CD4-positive, alpha-beta T cell treated with Interleukin-17A for 4 hours (primary cell): ENCODE measurements at regions not wholly inside any gene's neighbourhood (a gene's known extent, or its start where the extent isn't known, plus 50 kb on each side); places are given as distances from the start of the nearest gene placed in this dataset.
"Not testable (repeated sequence)": the region's sequence is repeated elsewhere in the genome, so short reads cannot be mapped to it uniquely, and the experiment has no call there.

Experiments
- DNase-seq: peaks from one replicate; pipeline ENCODE4 v3.0.0-alpha.2; 2020; ENCODE audit warnings: mixed read lengths

DNA sequence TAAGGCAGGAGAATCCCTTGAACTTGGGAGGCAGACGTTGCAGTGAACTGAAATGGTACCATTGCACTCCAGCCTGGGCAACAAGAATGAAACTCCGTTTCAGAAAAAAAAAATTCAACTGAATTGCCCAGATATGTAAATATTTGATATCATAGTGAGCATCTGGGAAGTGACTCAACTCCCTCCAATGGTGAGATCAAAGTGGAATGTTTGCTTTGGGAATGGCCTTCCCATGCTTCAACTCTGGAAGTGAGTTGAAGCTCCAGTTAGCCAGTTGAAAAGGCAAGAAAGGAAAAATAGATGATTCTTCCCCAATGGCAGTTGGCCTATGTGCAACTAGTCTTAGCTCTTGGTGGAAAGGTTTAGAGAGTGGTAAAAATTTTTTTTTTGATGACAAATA lies 131.6 kb upstream of the CMC1 start:
- no peak for DNase-seq

DNA sequence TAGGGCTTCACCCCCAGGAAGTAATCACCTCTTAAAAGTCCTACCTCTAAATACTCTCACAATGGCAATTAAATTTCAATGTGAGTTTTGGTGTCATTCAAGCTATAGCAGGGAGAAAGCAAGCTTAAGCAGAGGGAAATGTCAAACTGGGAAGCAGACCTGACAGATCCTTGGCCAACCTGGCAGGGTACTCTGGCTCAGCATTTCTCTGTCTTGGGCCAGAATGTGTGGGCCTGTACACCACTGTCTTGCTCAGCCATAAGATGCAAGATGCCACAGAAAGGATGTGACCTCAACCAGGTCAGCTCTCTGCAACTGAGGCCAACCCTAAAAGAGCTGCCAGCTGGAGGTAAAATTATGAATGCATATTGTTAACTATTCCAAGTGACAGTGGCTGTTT lies 130.6 kb upstream of the CMC1 start:
- no peak for DNase-seq

DNA sequence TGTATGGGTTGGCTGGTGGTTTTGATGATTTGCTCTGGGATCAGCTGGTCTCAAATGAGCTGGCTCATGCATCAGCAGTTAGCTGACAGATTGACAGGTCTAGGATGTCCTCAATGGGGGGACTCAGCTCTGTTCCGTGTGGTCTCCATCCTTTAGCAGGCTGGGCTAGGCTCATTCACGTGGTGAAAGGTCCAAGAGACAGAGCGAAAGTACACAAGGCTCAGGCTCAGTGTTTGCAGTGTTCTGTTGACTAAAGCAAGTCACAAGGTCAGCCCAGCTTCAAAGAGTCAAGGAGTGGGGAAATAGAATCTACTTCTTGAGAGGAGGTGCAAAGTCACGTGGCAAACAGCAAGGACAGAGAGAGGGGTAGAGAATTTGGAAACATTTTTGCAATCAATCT lies 126.5 kb upstream of the CMC1 start:
- DNase-seq, result no peak

DNA sequence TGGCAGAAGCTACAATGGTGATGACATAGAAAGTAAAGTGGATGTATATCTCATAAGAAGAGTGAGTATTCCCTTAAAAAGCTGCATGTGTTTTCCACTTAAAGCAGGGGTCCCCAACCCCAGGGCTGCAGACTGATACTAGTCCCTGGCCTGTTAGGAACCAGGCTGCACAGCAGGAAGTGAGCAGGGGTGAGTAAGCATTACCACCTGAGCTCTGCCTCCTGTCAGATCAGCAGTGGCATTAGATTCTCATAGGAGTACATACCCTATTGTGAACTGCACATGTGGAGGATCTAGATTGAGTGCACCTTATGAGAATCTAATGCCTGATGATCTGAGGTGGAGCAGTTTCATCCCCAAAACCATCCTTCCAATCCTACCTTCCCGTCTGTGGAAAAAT lies 126.1 kb upstream of the CMC1 start:
- DNase-seq, result no peak

DNA sequence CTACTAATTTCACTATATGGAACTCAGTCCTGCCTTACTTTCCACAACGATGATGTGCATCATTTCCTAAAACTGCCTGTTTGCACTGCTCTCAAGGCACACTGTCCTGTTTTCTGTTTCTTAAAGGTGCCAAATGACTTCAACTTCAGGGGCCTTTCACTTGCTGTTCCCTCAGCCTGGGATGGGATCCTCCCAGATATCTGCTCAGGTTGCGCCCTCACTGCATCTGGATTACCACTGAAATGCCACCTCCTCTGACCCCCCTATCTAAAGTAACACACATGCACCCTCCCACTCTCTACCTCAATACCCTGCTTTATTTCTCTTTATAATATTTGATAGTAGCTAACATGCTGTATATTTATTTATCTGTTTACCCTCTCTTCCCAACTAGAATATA lies 123.8 kb upstream of the CMC1 start:
- DNase-seq, result no peak

DNA sequence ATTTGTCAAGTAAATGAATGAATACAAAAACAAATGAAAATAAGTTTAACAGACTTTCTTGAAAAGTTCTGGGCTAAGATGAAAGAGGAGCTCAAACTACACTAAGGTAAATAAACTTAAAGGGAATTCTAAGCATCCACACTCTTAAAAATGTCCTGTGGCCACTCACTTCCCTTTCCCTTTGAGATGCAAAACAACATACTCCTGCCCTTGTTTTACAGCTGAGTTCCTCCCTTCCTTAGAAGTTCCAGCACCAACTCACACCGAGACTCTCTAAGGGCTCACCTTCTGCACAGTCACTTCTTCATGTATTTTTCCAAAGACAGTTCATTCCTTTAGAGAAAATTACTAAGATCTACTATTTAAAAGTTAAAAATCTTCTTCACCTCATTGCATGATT lies 123.3 kb upstream of the CMC1 start:
- DNase-seq, result no peak

DNA sequence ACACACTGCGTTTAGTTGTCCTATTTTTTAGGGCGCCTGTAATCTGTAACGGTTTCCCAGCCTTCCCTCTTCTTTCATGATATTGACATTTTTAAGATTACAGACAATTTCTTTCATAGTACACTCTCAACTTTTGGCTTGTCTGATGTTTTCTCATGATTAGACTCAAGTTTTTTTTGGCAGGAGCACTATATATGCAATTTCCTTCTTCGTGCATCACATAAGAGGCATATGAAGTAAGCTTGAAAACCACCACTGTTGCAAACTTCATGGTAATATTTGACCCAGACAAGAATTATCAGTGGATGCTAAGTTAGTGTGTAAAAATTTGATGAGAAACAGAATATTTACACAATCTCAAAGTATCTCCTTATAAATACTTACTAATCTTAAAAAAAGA lies 119.2 kb upstream of the CMC1 start:
- DNase-seq, result no peak

DNA sequence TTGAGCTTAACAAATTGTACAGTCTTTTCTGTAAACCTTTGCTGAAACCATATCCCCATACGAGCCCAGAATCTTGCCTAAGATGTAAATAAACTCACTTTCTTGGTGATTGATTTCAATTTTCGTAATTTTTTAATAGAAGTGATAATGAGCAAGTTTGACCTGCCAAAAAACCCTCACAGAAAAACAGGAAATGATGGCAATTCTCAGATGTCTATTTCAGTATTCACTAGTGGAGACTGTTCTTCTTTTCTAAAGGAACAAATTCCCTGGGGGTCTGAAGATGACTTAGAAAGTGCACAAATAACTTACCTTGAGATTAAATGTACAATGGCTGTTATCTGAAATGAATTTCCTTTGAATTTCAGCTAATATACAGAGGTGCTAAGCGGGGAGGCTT lies 116.5 kb upstream of the CMC1 start:
- no peak for DNase-seq

DNA sequence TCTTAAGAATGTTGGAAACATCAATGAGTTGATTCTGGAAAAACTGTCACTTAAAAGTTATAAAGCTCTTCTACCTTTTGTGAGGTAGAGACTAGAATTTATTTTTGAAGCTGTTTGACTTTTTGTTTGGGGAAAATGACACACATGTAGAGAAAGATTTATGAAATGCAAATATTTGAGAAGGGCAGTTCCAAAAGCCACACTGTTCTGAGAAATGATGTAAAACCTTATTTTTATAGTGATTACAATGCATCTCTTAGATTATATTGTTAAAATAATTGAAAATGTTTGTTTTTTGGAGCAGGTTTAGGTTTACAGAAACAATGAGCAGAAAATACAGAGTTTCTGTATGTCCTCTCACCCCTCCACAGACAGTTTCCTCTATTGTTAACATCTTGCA lies 116.1 kb upstream of the CMC1 start:
- no peak for DNase-seq

DNA sequence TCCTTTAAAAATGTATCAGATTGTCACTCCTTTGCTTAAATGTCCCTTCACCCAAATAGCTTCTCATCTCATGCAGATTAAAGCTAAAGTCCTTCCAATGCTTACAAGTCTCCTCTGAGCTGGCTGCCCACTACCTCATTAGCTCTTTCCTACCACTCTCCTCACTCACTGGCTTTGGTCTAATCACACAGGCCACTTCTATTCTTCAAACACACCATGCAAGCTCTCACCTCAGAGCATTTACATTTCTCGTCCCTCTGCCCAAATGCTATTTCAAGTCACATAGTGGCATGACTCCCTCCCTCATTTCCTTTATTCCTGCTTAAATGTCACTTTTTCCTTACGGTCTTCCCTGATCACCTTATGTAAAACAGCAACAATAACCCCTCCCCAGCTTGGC lies 110.6 kb upstream of the CMC1 start:
- no peak for DNase-seq

DNA sequence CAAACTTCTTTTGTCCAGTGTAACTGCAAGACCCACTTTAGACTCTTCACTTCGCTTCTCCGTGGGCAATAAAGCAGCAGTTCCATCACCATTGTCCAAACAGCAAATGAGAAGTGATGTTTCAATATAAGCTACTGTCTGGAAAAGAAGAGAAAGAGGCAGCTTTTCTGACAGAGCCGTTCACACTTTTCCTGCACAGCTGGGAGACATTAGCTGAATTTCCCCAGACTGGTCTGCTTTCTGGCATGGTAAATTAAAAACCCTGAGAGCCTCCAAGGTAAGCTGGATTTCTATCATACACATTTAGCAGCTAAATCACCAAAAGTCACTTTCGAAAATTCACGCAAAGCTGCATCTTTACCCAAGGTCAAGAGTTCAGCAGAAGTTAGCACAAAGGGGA lies 108.5 kb upstream of the CMC1 start:
- no peak for DNase-seq

DNA sequence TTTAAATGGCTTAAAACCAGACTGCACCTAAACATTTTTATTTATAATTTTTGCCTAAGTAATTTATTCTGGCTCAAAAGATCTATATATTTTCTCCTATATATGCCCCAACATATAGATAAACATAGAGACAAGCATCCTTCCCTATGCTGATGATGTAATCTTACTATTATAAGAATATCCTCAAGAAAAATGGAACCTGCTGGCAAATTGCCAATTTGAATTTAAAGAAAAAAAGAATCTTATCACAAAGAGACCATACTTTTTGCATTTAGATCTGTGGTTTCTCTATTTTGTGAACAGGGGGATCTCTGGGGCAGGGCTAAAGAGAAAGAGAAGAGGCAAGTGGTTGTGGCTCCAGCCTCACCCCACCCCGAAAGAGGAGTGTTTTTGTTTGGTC lies 107.2 kb upstream of the CMC1 start:
- DNase-seq, result no peak

DNA sequence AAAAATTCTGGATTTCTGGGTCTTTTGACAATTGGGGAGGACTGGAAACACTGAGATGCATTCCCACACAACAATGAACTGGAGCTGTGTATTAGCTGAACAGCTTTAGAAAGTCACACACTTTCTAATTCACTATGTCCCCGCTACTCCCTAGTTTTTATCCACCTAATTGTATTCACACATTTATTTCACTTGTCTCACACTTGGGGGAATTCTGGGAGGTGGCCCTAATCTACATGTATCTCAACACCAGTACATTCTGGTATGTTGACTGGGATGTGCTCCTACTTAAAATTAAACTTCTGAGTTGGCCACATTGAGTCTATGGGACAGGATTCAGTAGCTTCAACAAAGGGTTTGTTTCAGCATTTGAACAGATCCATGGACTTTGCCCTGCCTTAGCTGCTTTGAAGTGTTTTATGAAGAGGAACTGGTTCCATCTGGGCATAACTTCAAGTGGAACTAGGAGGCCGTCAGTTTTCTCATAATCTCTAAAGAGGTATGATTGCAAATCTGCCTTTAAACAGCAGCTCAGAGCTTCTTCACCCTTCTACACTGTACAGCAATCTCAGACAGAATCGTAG lies 106.5 kb upstream of the CMC1 start:
- DNase-seq, result no peak

DNA sequence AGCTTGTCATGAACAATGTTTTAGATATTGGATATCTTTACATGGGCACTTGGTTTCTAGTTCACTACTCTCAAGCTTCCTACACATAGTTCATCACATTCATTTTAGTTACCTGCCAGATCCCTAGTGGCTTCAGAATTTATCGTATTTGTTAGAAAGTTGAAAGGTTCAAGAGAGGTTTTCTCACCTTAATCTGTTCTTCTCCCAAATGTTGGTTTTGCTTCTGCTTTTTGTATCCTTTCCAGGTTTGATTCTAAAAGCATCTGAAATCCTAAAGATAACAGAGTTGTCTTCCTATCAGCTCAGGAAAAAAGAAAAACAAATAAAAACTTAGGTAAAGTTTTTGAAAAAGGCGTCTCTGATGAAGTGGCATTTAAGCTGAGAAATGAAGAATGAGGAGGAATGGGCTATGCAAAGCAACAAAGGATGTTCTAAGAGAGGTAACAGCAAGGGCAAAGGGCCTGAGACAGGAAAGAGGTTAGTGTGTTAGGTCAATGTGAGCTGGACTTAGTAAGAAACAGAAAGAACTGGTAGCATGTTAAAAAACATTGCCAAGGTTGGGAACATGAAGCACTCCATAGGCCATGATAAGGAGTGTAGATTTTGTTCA lies 104.7 kb upstream of the CMC1 start:
- DNase-seq, result no peak

DNA sequence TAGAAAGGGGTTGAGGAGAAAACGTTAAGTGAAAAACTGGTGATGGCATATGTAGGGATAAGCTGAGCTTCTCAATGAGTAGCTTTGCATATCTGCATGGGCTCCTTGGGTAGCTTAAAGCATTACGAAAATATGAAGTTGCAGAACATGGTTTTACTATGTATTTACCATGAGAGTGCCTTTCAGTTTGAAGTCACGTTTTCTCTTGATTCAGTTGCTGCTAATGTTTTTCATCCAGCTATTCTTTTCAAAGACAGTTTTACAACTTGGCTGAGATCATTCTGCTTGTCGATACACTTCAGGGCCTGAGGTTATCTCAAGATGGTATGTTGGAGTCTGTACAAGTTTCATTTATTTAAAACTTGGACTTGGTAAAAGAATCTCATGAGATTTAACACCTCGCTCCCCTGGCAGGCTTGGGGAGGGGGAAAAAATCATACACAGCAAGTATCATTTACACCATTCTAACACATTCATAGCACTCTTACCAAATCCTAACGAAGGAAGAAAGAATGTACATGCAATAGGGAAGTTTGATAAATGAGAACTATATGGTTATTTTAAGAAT lies 103.3 kb upstream of the CMC1 start:
- DNase-seq, result no peak

DNA sequence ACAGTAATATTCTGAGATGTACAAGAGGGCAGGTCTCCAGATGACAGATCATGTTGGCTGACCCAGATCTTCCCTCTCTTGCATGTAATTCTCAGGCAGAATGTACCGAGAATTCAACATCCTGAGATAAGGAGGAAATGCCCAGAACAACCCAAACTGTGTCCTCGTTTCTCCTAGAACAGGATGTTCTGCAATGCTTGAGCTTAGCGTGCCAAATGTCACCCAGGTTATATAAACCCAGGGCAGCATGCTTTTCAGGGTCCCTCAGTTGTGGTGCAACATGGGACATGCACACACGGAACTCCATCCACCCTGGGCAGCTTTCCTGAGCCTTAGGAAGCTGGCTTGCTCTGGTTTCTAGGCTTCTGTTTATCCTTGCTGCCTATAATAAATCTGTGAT lies 102.1 kb upstream of the CMC1 start:
- DNase-seq, result no peak

DNA sequence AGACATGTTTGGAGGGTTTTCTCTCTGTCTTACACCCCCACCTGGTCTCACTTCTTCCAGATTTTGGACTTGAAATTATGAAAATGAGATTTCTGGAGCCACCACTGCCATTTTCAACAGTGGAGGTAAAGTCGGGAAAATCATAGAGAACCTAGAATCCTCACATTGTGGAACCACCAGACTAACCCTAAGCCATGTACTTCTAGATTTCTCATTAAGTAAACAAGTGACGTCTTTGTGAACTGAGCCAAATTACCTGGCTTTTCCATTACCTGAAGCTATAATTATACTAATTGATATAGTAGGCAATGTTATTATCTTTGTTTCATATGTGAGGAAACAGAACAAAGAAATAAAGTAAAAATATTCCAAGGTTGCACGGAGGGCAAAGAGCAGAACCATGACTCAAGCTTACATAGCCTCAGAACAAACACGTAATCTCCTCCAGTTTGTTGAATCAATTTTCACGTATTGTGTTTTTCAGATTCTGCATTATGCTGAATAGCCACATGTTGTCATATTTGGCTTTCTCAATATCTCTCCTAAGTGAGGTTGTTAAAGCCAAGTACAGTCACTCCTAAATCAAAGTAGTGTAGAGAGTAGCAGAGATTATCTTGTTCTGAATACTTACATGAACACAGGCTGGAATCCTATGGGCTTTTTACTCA lies 101.3 kb upstream of the CMC1 start:
- no peak for DNase-seq

DNA sequence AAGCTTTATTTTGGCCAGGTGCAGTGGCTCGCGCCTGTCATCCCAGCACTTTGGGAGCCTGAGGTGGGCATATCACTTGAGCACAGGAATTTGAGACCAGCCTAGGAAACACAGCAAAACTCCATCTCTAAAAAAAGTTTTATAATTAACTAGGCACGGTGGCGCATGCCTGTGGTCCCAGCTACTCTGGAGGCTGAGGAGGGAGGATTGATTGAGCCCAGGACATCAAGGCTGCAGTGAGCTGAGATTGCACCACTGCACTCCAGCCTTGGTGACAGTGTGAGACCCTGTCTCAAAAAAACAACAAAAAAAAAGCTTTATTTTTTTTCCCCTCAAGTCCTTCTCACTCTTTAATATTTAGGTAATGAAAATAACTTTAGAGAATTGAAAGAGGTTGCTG lies 100.8 kb upstream of the CMC1 start:
- no peak for DNase-seq

DNA sequence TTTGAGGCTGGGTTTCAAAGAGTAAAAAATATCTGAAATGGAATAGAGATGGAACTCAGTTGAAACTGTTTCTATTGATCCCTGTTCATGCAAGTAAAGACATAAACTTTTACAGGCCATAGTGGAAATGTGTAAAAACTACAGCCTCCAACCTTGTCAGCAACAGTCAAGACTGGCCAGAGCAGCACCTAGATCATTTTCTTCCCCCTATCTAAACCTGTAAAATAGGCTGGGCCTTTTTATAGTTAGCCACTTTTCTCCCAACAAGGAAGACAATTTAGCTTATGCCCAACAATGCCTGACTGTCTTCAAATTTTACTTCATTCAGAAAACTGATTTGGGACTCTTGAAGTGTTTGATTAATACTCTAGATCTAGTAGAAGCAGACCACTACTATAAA lies 91.5 kb upstream of the CMC1 start:
- no peak for DNase-seq

DNA sequence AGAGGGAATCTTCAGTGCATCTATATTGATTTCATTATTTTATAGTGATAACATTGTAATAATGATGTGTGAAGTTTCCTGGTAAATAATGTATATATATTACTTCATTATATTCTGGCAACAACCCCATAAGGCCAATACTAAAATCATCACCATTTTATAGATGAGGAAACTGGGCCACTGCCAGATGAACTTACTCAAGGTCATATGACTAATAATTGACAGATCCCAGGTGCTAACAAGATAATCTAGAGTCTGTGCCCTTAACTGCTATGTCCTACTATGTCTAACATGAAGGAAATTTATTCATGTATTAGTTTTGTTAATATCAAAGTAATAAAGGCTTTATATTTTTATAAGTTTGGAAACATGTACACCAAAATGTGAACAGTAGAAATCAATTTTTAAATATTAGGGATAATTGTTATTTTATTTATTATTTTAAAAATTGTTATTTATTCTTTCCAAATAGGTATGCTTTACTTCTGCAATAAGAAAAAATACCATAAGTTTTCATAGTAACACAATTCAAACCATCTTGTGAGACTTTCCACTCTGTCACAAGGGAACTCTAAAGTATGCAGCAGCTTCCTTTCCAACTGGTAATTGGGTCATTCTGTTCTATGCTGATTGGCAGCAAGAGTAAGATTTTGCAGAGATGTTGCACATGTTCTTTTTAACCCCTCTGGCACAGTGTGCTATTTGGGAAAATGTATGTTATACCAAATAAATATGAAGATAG lies 90.8 kb upstream of the CMC1 start:
- no peak for DNase-seq

DNA sequence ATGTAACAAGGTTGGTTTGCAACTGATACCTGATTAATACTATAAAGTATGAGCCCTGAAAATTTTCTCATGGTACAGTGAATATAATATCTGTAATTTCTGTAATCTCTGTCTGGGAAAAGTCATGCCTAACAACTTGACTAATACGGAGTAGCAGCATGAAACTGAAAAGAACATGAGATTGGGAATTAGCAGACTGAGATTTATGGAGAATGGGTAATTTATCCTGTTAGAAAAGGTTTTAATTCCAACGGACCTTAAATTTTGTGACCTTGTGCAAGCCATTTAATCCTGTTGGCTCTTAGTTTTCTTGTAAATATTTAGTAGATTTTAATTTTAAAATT lies 90.2 kb upstream of the CMC1 start:
- no peak for DNase-seq

DNA sequence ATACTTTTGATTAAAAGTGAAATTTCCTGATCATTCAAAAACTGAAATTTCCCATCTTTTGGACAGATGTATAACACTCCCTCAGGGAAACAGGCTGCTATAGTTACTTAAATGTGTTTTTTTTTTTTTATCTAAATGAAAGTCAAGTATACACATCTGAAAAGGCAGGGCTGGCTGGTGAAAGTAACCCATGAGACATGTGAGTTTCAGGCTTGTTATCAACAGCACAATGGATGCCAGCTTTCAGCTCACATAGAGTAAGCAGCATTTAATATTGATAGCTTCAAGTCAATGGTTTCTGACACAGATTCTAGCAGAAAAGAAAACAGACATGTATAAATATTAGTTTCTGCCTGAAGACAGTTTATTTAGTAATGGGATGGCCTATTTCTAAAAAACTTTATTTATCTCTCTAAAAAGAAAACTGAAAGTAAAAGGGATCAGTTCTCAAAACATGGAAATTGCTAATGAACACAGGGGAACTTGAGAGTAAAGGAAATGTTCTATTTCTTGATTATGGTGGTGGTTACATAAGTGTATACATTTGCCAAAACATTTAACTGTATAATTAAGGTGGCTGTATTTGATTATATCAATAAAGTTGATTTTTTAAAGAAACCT lies 89.7 kb upstream of the CMC1 start:
- DNase-seq, result no peak

DNA sequence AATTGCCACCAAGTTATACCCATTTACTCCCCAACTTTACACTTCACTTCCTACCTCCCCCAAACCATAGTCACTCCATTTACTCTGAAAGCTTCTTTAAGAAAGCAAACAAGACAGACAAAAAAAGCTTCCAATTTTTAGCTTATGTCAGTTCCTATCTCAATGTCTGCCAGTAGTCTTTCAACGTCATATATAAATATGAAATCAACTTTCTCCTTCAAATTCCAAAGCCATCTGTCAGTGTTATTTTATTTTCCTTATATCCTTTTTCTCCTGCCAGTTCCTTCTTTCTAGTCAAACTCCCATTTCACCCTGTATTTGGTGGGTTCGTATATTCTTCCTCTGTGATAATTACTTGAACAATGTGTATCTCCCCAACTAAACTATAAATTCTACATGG lies 85.8 kb upstream of the CMC1 start:
- no peak for DNase-seq

DNA sequence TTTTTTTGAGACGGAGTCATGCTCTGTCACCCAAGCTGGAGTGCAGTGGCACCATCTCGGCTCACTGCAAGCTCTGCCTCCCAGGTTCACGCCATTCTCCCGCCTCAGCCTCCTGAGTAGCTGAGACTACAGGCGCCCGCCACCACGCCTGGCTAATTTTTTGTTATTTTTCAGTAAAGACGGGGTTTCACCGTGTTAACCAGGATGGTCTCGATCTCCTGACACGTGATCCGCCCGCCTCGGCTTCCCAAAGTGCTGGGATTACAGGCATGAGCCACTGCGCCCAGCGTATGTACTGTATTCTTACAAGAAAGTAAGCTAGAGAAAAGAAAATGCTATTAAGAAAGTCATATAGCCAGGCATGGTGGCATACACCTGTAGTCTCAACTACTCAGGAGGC lies 84.8 kb upstream of the CMC1 start:
- DNase-seq, result not testable (repeated sequence)
